ENCODE measurements at regions not wholly inside any gene's neighbourhood (a gene's known extent, or its start where the extent isn't known, plus 50 kb on each side); places are given as distances from the start of the nearest gene placed in this dataset.

GRCh38 chr21:22343303-22343702 lies 1345.1 kb downstream of the NCAM2 start:
- Histone ChIP-seq H3K4me1 (no peaks in the 10 kb centered on the region), H3K36me3 (no peaks in the 10 kb centered on the region), H3K27ac (no peak overlapping the region), H3K4me3 (no peak overlapping the region), H3K9me3 (no peaks in the 10 kb centered on the region), H3K27me3 (no peaks in the 10 kb centered on the region)
- intact Hi-C loops (cut with DNase I): no loop called here
- DNase-seq (no peak), ATAC-seq (no peak)
- TF ChIP-seq CTCF (IDR thresholded peaks at IDR 0.05): no peak
- no peak for TF ChIP-seq POLR2A (IDR thresholded peaks at IDR 0.05)
- WGBS (ENCODE audit: insufficient coverage, low coverage, low lambda C conversion rate, missing lambda C conversion rate): 22% methylated on average over 1 of the region's 2 CpGs

- DNase-seq: no peak
- intact Hi-C loops (cut with DNase I): no loop called here
- no peaks in the 10 kb centered on the region for H3K27me3 ChIP-seq
- no peak for TF ChIP-seq POLR2A (IDR thresholded peaks at IDR 0.05)
- no peak for TF ChIP-seq CTCF (IDR thresholded peaks at IDR 0.05)
- no peaks in the 10 kb centered on the region for H3K9me3 ChIP-seq
- no peak for ATAC-seq
- no peaks in the 10 kb centered on the region for H3K4me1 ChIP-seq
- H3K4me3 ChIP-seq: no peak overlapping the region
- H3K36me3 ChIP-seq: no peaks in the 10 kb centered on the region
- no peak overlapping the region for H3K27ac ChIP-seq
These were observed 1345.5 kb downstream of the NCAM2 start for GRCh38 chr21:22343721-22344120.

- peak in 2 of 4 donors; percentile 12 to 14 for TF ChIP-seq CTCF (IDR thresholded peaks at IDR 0.05)
- no peak for TF ChIP-seq POLR2A (IDR thresholded peaks at IDR 0.05)
- no peak for DNase-seq
These were observed 1347.4 kb downstream of the NCAM2 start for GRCh38 chr21:22345624-22346023.

DNA sequence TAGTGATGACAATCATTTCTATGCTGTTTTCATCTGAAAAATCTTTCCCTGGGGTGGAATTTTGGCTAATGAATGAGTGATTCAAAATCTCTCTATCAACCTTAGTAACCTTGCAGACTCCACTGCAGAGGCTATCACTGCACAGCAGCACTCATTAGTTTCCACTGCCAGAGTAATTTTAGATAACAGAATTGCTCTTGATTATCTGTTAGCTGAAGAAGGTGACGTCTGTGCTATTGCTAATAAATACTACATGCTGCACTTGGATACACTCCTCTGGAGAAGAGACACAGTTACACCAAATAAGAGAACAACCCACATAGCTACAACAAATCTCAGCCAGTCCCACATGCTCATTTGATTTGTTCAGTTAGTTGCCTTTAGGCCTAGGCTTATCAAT lies 1348.4 kb downstream of the NCAM2 start:
- intact Hi-C loops (cut with DNase I): no loop called here
- no peak for ATAC-seq
- H3K27me3 ChIP-seq: no peaks in the 10 kb centered on the region
- H3K9me3 ChIP-seq: no peaks in the 10 kb centered on the region
- no peak overlapping the region for H3K27ac ChIP-seq
- no peak overlapping the region for H3K4me3 ChIP-seq
- TF ChIP-seq POLR2A (IDR thresholded peaks at IDR 0.05) (no peak), CTCF (IDR thresholded peaks at IDR 0.05) (no peak)
- DNase-seq: no peak
- WGBS (ENCODE audit: insufficient coverage, low coverage, low lambda C conversion rate, missing lambda C conversion rate): 42% methylated on average over 1 of the region's 1 CpG
- no peaks in the 10 kb centered on the region for H3K36me3 ChIP-seq
- H3K4me1 ChIP-seq: no peaks in the 10 kb centered on the region

More at GRCh38 chr21:22345624-22346023, 1347.4 kb downstream of the NCAM2 start:
- Histone ChIP-seq H3K9me3 (no peaks in the 10 kb centered on the region), H3K36me3 (no peaks in the 10 kb centered on the region), H3K4me1 (no peaks in the 10 kb centered on the region), H3K27me3 (no peaks in the 10 kb centered on the region), H3K4me3 (no peak overlapping the region), H3K27ac (no peak overlapping the region)
- intact Hi-C loops (cut with DNase I): no loop called here
- peak in 2 of 4 donors; percentile 20 to 25 for ATAC-seq

DNA sequence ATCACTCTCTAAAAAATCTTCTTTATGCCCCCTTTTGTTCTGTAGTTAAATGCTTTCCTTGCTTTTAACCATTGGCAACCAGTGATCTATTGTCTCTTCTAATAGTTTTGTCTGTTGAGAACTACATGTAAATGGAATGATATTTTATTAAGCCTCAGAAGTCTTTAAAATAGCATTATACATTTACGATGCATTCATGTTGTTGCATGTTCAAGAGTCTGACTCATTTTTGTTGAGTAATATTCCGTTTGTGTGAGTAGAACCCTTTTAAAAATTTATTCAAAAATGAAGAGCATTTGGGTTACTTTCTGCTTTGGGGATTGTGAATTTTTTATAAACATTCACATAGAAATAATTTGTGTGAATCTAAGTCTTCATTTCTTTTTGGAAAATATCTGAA lies 1352.9 kb downstream of the NCAM2 start:
- Histone ChIP-seq H3K27me3 (no peaks in the 10 kb centered on the region), H3K4me1 (no peaks in the 10 kb centered on the region), H3K27ac (no peak overlapping the region), H3K4me3 (no peak overlapping the region), H3K36me3 (no peaks in the 10 kb centered on the region), H3K9me3 (no peaks in the 10 kb centered on the region)
- WGBS (ENCODE audit: insufficient coverage, low coverage, low lambda C conversion rate, missing lambda C conversion rate): 68% methylated on average over 2 of the region's 2 CpGs
- ATAC-seq: no peak
- DNase-seq: no peak
- no peak for TF ChIP-seq CTCF (IDR thresholded peaks at IDR 0.05)
- TF ChIP-seq POLR2A (IDR thresholded peaks at IDR 0.05): no peak
- intact Hi-C loops (cut with DNase I): no loop called here

Measured in right lobe of liver (tissue), 6 donors.